ENCODE measurements at regions not wholly inside any gene's neighbourhood (a gene's known extent, or its start where the extent isn't known, plus 50 kb on each side); places are given as distances from the start of the nearest gene placed in this dataset.

GRCh38 chr12:89829434-89829975, 120.9 kb upstream of the ATP2B1 start:
- no peak for TF ChIP-seq POLR2A (IDR thresholded peaks at IDR 0.05)
- no peak for TF ChIP-seq CTCF (IDR thresholded peaks at IDR 0.05)
- TF ChIP-seq POLR2AphosphoS5 (IDR thresholded peaks at IDR 0.05), result no peak
- TF ChIP-seq EP300 (IDR thresholded peaks at IDR 0.05), result no peak

All from stomach (tissue), 4 donors.